ENCODE measurements at regions not wholly inside any gene's neighbourhood (a gene's known extent, or its start where the extent isn't known, plus 50 kb on each side); places are given as distances from the start of the nearest gene placed in this dataset.

- no peak for TF ChIP-seq CTCF (conservative IDR thresholded peaks at IDR 0.05)
- TF ChIP-seq ZFX (IDR thresholded peaks at IDR 0.05): no peak
Observed at GRCh38 chr6:6785163-6785521, 196.6 kb downstream of the LY86 start.
